Epithelial cell of esophagus (primary cell): ENCODE measurements at regions not wholly inside any gene's neighbourhood (a gene's known extent, or its start where the extent isn't known, plus 50 kb on each side); places are given as distances from the start of the nearest gene placed in this dataset.
A peak's percentile ranks its signal among the peaks of the same experiment; 100 is the strongest.

Source experiments
- DNase-seq: peaks from one replicate; pipeline ENCODE4 v3.0.0; 2010; ENCODE audit warnings: low read depth
- H3K4me3 ChIP-seq: 2 replicates; pipeline ENCODE4 v1.5.1; 2011; ENCODE audit warnings: mild to moderate bottlenecking, low read length, control low read depth
- TF ChIP-seq, protein P1 (sequence below): IDR thresholded peaks from 2 replicates; pipeline ENCODE4 v1.5.1; 2011; ENCODE audit warnings: low read depth, mild to moderate bottlenecking, low read length, control low read depth, inconsistent platforms; ENCODE audit not compliant: insufficient read depth; ENCODE audit errors: missing control alignments

- H3K4me3 ChIP-seq, result no peak overlapping the region
- TF ChIP-seq, protein P1, sequence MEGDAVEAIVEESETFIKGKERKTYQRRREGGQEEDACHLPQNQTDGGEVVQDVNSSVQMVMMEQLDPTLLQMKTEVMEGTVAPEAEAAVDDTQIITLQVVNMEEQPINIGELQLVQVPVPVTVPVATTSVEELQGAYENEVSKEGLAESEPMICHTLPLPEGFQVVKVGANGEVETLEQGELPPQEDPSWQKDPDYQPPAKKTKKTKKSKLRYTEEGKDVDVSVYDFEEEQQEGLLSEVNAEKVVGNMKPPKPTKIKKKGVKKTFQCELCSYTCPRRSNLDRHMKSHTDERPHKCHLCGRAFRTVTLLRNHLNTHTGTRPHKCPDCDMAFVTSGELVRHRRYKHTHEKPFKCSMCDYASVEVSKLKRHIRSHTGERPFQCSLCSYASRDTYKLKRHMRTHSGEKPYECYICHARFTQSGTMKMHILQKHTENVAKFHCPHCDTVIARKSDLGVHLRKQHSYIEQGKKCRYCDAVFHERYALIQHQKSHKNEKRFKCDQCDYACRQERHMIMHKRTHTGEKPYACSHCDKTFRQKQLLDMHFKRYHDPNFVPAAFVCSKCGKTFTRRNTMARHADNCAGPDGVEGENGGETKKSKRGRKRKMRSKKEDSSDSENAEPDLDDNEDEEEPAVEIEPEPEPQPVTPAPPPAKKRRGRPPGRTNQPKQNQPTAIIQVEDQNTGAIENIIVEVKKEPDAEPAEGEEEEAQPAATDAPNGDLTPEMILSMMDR, result no peak
- peak; percentile 5 for DNase-seq
Measured at GRCh38 chr5:136675769-136676168, 310.4 kb upstream of the TRPC7 start.

GRCh38 chr5:136674178-136674577, 308.8 kb upstream of the TRPC7 start:
- no peak for DNase-seq
- TF ChIP-seq, protein P1, result no peak
- no peak overlapping the region for H3K4me3 ChIP-seq

- TF ChIP-seq, protein P1, result no peak
- DNase-seq, result no peak
Measured at GRCh38 chr5:136667789-136668188, 302.4 kb upstream of the TRPC7 start.

DNA sequence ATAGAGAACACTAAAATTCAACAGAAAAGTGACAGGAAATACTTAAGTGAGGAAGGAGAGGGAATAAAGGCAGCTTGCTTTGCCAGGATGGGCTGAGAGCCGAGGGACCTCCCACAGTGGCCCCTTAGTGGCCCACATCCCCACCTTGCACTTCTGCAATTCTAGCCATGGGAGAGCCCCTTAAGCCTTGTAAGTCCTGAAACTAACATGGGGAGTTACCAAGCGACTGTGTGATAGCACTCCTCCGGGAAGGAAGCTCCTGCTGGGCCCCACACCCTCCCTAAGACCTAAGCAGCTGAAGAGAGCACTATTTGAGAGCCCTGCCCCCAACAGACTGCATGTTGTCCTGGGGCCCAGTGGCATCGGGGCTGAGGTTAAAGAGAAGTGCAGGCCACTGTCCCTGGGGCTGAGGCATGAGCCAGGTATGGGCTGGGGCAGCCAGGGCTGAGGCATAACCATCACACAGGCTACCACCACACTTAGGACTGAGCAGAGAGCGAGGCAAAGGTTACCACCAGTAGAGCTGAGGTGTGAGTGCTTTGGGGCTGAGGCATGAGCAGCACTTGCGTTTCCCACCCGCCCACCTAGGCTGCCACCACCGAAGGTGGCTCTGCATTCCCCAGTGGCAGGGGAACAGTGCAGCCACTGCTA, 301.8 kb upstream of the TRPC7 start:
- no peak for DNase-seq
- H3K4me3 ChIP-seq, result no peak overlapping the region
- TF ChIP-seq, protein P1, result no peak

More at GRCh38 chr5:136667789-136668188, 302.4 kb upstream of the TRPC7 start:
- no peak overlapping the region for H3K4me3 ChIP-seq

GRCh38 chr5:136665331-136665730, 300.0 kb upstream of the TRPC7 start:
- DNase-seq, result no peak
- TF ChIP-seq, protein P1, result no peak
- no peak overlapping the region for H3K4me3 ChIP-seq

- TF ChIP-seq, protein P1, result no peak
- DNase-seq, result no peak
- no peak overlapping the region for H3K4me3 ChIP-seq
Measured at GRCh38 chr5:136661026-136661425, 295.7 kb upstream of the TRPC7 start.

DNA sequence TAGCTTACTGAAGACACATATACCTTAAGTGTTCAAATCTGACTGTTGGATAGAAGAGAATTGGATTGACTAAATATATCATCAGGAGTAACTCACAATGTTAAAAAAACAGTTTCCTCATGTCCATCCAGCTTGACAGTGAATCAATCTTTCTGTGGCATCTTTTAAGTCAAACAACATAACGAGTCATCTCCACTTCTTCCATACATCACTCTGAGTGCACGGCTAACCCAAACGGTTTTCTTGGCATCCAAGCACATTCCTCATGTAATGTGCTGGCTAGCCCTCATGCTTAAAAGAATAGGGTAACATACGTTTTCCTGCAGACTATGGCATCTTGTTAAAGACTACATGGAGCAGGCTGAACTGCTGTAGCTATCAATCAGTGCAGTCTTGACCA, 291.5 kb upstream of the TRPC7 start:
- TF ChIP-seq, protein P1, result no peak
- DNase-seq, result peak; percentile 13

More for the DNA sequence above, 291.5 kb upstream of the TRPC7 start:
- no peak overlapping the region for H3K4me3 ChIP-seq
